ENCODE measurements at regions not wholly inside any gene's neighbourhood (a gene's known extent, or its start where the extent isn't known, plus 50 kb on each side); places are given as distances from the start of the nearest gene placed in this dataset.

- TF ChIP-seq POLR2AphosphoS5 (IDR thresholded peaks at IDR 0.05; ENCODE audit: borderline replicate concordance, low read depth, low read length): no peak
- no peak for TF ChIP-seq EZH2 (IDR thresholded peaks at IDR 0.05)
- no peak for TF ChIP-seq FOXP2 (optimal IDR thresholded peaks at IDR 0.05; ENCODE audit: control extremely low read depth, extremely low read length, insufficient read depth)
These were observed 1075.8 kb downstream of the PCDH9 start for GRCh38 chr13:66154354-66154753.
